HCT116 (cell line): ENCODE measurements at regions not wholly inside any gene's neighbourhood (a gene's known extent, or its start where the extent isn't known, plus 50 kb on each side); places are given as distances from the start of the nearest gene placed in this dataset.

Experiments used
- CEBPB ChIP-seq: IDR thresholded peaks from 2 replicates; pipeline ENCODE4 v1.6.1; 2012; ENCODE audit warnings: low read depth
- EGR1 ChIP-seq: IDR thresholded peaks from 2 replicates; pipeline ENCODE4 v1.6.1; 2012; ENCODE audit warnings: low read depth
- EZH2 ChIP-seq: fragments of 200-600 bp; sonication (generic); IDR thresholded peaks from 2 replicates; pipeline ENCODE4 v1.6.1; 2017; ENCODE audit warnings: antibody characterized with exemption, mixed run types
- EZH2phosphoT487 ChIP-seq: fragments of 200-600 bp; IDR thresholded peaks from 2 replicates; pipeline ENCODE4 v1.6.1; 2018; ENCODE audit warnings: antibody characterized with exemption, borderline replicate concordance
- POLR2A ChIP-seq: IDR thresholded peaks from 2 replicates; pipeline ENCODE4 v1.7.0; 2011; ENCODE audit warnings: borderline replicate concordance; ENCODE audit not compliant: insufficient read depth, insufficient read length; ENCODE audit errors: extremely low read depth
- POLR2AphosphoS5 ChIP-seq: IDR thresholded peaks from 2 replicates; pipeline ENCODE4 v1.6.1; 2011; ENCODE audit warnings: mild to moderate bottlenecking, low read depth, low read length, moderate library complexity
- RAD21 ChIP-seq: IDR thresholded peaks from 2 replicates; pipeline ENCODE4 v1.6.1; 2012; ENCODE audit warnings: low read depth, mild to moderate bottlenecking
- TCF7L2 ChIP-seq: IDR thresholded peaks from 2 replicates; pipeline ENCODE4 v1.7.0; 2011; ENCODE audit warnings: borderline replicate concordance, inconsistent platforms; ENCODE audit not compliant: insufficient read depth, insufficient read length; ENCODE audit errors: extremely low read depth
- ZFX ChIP-seq: fragments of 450-650 bp; IDR thresholded peaks from 2 replicates; pipeline ENCODE4 v1.6.1; 2017
- TF ChIP-seq, protein P1 (sequence below), 3 experiments: fragments of 200-600 bp in 1 of 3; sonication (generic) in 1 of 3; IDR thresholded peaks in 2 of 3; conservative IDR thresholded peaks in 1 of 3; 2 replicates each; pipeline ENCODE4 v1.5.1; 2012 to 2017; ENCODE audit warnings: low read depth in 2 of 3, low read length in 2 of 3, antibody characterized with exemption in 1 of 3, borderline replicate concordance in 1 of 3, control low read depth in 1 of 3, mild to moderate bottlenecking in 1 of 3, mixed read lengths in 1 of 3, mixed run types in 1 of 3, moderate library complexity in 1 of 3; ENCODE audit not compliant: insufficient read depth in 1 of 3
- TF ChIP-seq, protein P2 (sequence below): IDR thresholded peaks from 2 replicates; pipeline ENCODE4 v1.6.1; 2011; ENCODE audit warnings: mild to moderate bottlenecking, low read length, moderate library complexity; ENCODE audit not compliant: insufficient replicate concordance; ENCODE audit errors: extremely low read depth
- TF ChIP-seq, protein P3 (sequence below): IDR thresholded peaks from 2 replicates; pipeline ENCODE4 v1.6.1; 2012; ENCODE audit warnings: low read depth

DNA sequence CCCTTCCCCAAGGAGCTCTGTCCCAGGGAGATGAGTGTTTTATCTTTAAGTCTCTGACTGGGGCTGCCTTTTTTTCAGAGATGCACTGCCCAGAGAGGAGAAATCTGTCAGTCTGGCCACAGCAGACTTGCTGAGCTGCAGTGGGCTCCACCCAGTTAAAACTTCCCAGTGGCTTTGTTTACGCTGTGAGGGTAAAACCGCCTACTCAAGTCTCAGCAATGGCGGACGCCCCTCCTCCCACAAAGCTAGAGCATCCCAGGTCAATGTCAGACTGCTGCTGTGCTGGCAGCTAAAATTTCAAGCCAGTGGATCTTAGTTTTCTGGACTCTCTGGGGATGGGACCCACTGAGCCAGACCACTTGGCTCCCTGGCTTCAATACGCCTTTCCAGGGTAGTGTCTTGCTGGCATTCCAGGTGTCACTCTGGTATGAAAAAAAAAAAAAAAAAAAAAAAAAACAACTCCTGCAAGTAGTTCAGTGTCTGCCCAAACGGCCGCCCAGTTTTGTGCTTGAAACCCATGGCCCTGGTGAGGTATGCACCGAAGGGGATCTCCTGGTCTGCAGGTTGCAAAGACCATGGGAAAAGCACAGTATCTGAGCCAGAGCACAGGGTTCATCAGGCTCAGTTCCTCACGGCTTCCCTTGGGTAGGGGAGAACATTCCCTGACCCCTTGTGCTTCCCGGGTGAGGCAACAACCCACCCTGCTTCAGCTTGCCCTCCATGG lies 1616.1 kb upstream of the ADGRL3 start:
- TF ChIP-seq TCF7L2 (no peak), POLR2AphosphoS5 (no peak), EGR1 (no peak), RAD21 (no peak), ZFX (no peak), POLR2A (no peak), CEBPB (no peak), EZH2 (no peak), EZH2phosphoT487 (no peak)
- TF ChIP-seq, protein P1, sequence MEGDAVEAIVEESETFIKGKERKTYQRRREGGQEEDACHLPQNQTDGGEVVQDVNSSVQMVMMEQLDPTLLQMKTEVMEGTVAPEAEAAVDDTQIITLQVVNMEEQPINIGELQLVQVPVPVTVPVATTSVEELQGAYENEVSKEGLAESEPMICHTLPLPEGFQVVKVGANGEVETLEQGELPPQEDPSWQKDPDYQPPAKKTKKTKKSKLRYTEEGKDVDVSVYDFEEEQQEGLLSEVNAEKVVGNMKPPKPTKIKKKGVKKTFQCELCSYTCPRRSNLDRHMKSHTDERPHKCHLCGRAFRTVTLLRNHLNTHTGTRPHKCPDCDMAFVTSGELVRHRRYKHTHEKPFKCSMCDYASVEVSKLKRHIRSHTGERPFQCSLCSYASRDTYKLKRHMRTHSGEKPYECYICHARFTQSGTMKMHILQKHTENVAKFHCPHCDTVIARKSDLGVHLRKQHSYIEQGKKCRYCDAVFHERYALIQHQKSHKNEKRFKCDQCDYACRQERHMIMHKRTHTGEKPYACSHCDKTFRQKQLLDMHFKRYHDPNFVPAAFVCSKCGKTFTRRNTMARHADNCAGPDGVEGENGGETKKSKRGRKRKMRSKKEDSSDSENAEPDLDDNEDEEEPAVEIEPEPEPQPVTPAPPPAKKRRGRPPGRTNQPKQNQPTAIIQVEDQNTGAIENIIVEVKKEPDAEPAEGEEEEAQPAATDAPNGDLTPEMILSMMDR (IDR thresholded peaks at IDR 0.05 in 2 of 3, conservative IDR thresholded peaks at IDR 0.05 in 1 of 3; ENCODE audit: borderline replicate concordance in 1 of 3, insufficient read depth in 1 of 3, low read depth in 2 of 3, low read length in 2 of 3), result no peak
- TF ChIP-seq, protein P2, sequence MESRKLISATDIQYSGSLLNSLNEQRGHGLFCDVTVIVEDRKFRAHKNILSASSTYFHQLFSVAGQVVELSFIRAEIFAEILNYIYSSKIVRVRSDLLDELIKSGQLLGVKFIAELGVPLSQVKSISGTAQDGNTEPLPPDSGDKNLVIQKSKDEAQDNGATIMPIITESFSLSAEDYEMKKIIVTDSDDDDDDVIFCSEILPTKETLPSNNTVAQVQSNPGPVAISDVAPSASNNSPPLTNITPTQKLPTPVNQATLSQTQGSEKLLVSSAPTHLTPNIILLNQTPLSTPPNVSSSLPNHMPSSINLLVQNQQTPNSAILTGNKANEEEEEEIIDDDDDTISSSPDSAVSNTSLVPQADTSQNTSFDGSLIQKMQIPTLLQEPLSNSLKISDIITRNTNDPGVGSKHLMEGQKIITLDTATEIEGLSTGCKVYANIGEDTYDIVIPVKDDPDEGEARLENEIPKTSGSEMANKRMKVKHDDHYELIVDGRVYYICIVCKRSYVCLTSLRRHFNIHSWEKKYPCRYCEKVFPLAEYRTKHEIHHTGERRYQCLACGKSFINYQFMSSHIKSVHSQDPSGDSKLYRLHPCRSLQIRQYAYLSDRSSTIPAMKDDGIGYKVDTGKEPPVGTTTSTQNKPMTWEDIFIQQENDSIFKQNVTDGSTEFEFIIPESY, result no peak
- TF ChIP-seq, protein P3, sequence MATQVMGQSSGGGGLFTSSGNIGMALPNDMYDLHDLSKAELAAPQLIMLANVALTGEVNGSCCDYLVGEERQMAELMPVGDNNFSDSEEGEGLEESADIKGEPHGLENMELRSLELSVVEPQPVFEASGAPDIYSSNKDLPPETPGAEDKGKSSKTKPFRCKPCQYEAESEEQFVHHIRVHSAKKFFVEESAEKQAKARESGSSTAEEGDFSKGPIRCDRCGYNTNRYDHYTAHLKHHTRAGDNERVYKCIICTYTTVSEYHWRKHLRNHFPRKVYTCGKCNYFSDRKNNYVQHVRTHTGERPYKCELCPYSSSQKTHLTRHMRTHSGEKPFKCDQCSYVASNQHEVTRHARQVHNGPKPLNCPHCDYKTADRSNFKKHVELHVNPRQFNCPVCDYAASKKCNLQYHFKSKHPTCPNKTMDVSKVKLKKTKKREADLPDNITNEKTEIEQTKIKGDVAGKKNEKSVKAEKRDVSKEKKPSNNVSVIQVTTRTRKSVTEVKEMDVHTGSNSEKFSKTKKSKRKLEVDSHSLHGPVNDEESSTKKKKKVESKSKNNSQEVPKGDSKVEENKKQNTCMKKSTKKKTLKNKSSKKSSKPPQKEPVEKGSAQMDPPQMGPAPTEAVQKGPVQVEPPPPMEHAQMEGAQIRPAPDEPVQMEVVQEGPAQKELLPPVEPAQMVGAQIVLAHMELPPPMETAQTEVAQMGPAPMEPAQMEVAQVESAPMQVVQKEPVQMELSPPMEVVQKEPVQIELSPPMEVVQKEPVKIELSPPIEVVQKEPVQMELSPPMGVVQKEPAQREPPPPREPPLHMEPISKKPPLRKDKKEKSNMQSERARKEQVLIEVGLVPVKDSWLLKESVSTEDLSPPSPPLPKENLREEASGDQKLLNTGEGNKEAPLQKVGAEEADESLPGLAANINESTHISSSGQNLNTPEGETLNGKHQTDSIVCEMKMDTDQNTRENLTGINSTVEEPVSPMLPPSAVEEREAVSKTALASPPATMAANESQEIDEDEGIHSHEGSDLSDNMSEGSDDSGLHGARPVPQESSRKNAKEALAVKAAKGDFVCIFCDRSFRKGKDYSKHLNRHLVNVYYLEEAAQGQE, result no peak
